ENCODE measurements at regions not wholly inside any gene's neighbourhood (a gene's known extent, or its start where the extent isn't known, plus 50 kb on each side); places are given as distances from the start of the nearest gene placed in this dataset.

DNA sequence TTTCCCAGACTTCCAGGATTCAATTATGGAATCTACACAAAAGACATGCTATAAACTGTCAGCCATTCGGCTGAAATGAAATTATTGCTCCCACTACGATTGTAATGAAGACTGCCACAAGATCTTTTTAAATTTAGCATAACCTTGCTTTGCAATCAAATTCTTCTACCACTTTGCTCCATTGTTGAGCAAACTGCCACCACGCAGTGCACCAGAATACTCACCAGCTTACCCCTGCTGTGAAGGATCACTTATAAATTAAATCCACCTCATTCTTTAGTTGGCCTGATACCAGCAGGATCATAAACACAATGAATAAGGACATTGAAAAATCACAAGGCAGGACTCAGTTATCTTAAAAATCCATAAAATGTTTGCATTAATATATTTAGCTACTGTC, 116.4 kb upstream of the PRNP start:
- TF ChIP-seq POLR2A (IDR thresholded peaks at IDR 0.05; ENCODE audit: low read length) (no peak), GATA1 (IDR thresholded peaks at IDR 0.05; ENCODE audit: low read depth, low read length) (no peak)

All from erythroblast (primary cell).